WTC11 (cell line): ENCODE measurements at regions not wholly inside any gene's neighbourhood (a gene's known extent, or its start where the extent isn't known, plus 50 kb on each side); places are given as distances from the start of the nearest gene placed in this dataset.

Experiments used
- ATAC-seq: fragments of 200-7000 bp; cut with Tn5 transposase; 2 replicates; pipeline ENCODE4 v1.10.0; 2021; ENCODE audit warnings: mild to moderate bottlenecking, moderate library complexity
- CTCF ChIA-PET: fragments of 300-600 bp; sonication (Branson Sonifier 250); formaldehyde crosslinking; loops from one replicate; lab custom pipeline; 2021; ENCODE audit warnings: antibody characterized with exemption; lab: Charles Lee
- POLR2A ChIA-PET: fragments of 350-600 bp; sonication (Branson Sonifier 250); formaldehyde crosslinking; loops from one replicate; lab custom pipeline; 2021; ENCODE audit warnings: antibody characterized with exemption; lab: Charles Lee
- DNase-seq: peaks from one replicate; pipeline ENCODE4 v3.0.0; 2021; ENCODE audit warnings: low spot score
- H3K27ac Mint-ChIP-seq: 2 replicates; pipeline ENCODE4 v1.8.0; 2021; ENCODE audit warnings: mixed read lengths
- H3K27me3 Mint-ChIP-seq: 2 replicates; pipeline ENCODE4 v1.8.0; 2021; ENCODE audit warnings: low read depth, mild to moderate bottlenecking, moderate library complexity, mixed read lengths
- H3K36me3 Mint-ChIP-seq: 2 replicates; pipeline ENCODE4 v1.8.0; 2021; ENCODE audit warnings: mixed read lengths
- H3K4me1 Mint-ChIP-seq: 2 replicates; pipeline ENCODE4 v1.8.0; 2022; ENCODE audit warnings: mixed read lengths
- H3K4me3 Mint-ChIP-seq: 2 replicates; pipeline ENCODE4 v1.8.0; 2021; ENCODE audit warnings: mild to moderate bottlenecking, moderate library complexity, mixed read lengths
- H3K9me3 Mint-ChIP-seq: 2 replicates; pipeline ENCODE4 v1.8.0; 2021; ENCODE audit warnings: mixed read lengths
- ATF1 ChIP-seq: sonication (generic); formaldehyde crosslinking; IDR thresholded peaks from 2 replicates; pipeline ENCODE4 v1.8.1; 2023; ENCODE audit warnings: mild to moderate bottlenecking, moderate library complexity, missing genetic modification reagents
- CREB1 ChIP-seq: sonication (generic); formaldehyde crosslinking; IDR thresholded peaks from 2 replicates; pipeline ENCODE4 v1.8.0; 2023; ENCODE audit warnings: mild to moderate bottlenecking, missing genetic modification reagents
- ESRRA ChIP-seq: sonication (generic); formaldehyde crosslinking; IDR thresholded peaks from 2 replicates; pipeline ENCODE4 v1.8.1; 2022; ENCODE audit warnings: mild to moderate bottlenecking, missing genetic modification reagents, borderline replicate concordance
- FOXK1 ChIP-seq: sonication (generic); formaldehyde crosslinking; IDR thresholded peaks from 2 replicates; pipeline ENCODE4 v1.8.0; 2022; ENCODE audit warnings: mild to moderate bottlenecking, moderate library complexity, missing genetic modification reagents
- GRHL2 ChIP-seq: fragments of 250-450 bp; sonication (Bioruptor Pico); IDR thresholded peaks from 2 replicates; pipeline ENCODE4 v1.8.0; 2022; ENCODE audit warnings: mild to moderate bottlenecking, moderate library complexity; ENCODE audit not compliant: insufficient replicate concordance, severe bottlenecking
- JAZF1 ChIP-seq: fragments of 250-450 bp; sonication (Bioruptor Pico); IDR thresholded peaks from 2 replicates; pipeline ENCODE4 v1.9.0; 2021; ENCODE audit warnings: moderate library complexity, mild to moderate bottlenecking, inconsistent platforms
- KAT7 ChIP-seq: sonication (generic); formaldehyde crosslinking; IDR thresholded peaks from 2 replicates; pipeline ENCODE4 v1.8.1; 2023; ENCODE audit warnings: missing genetic modification reagents, mild to moderate bottlenecking, borderline replicate concordance
- NFATC4 ChIP-seq: fragments of 250-450 bp; sonication (Bioruptor Pico); IDR thresholded peaks from 2 replicates; pipeline ENCODE4 v1.9.0; 2021; ENCODE audit warnings: mild to moderate bottlenecking
- NR3C1 ChIP-seq: sonication (generic); formaldehyde crosslinking; conservative IDR thresholded peaks from 2 replicates; pipeline ENCODE4 v1.8.1; 2023; ENCODE audit warnings: low read depth, mild to moderate bottlenecking, missing genetic modification reagents
- RELA ChIP-seq: sonication (generic); formaldehyde crosslinking; IDR thresholded peaks from 2 replicates; pipeline ENCODE4 v1.8.1; 2022; ENCODE audit warnings: missing genetic modification reagents, mild to moderate bottlenecking, borderline replicate concordance
- TCF7 ChIP-seq: sonication (generic); formaldehyde crosslinking; IDR thresholded peaks from 2 replicates; pipeline ENCODE4 v1.8.0; 2022; ENCODE audit warnings: mild to moderate bottlenecking, low read depth, missing genetic modification reagents, moderate library complexity
- TEAD4 ChIP-seq: sonication (generic); formaldehyde crosslinking; IDR thresholded peaks from 2 replicates; pipeline ENCODE4 v1.8.0; 2022; ENCODE audit warnings: mild to moderate bottlenecking, missing genetic modification reagents
- ZNF121 ChIP-seq: sonication (generic); formaldehyde crosslinking; IDR thresholded peaks from 2 replicates; pipeline ENCODE4 v1.8.0; 2023; ENCODE audit warnings: missing genetic modification reagents
- TF ChIP-seq, protein P1 (sequence below): fragments of 250-450 bp; sonication (Bioruptor Pico); IDR thresholded peaks from 2 replicates; pipeline ENCODE4 v1.9.0; 2021; ENCODE audit warnings: mild to moderate bottlenecking
- TF ChIP-seq, protein P2 (sequence below): sonication (generic); formaldehyde crosslinking; IDR thresholded peaks from 2 replicates; pipeline ENCODE4 v1.8.1; 2023; ENCODE audit warnings: mild to moderate bottlenecking, missing genetic modification reagents, moderate library complexity
- TF ChIP-seq, protein P3 (sequence below): sonication (generic); formaldehyde crosslinking; IDR thresholded peaks from 2 replicates; pipeline ENCODE4 v1.8.1; 2023; ENCODE audit warnings: mild to moderate bottlenecking, missing genetic modification reagents
- TF ChIP-seq, protein P4 (sequence below): sonication (generic); formaldehyde crosslinking; IDR thresholded peaks from 2 replicates; pipeline ENCODE4 v1.8.1; 2023; ENCODE audit warnings: mild to moderate bottlenecking, missing genetic modification reagents
- TF ChIP-seq, protein P5 (sequence below): sonication (generic); formaldehyde crosslinking; IDR thresholded peaks from 2 replicates; pipeline ENCODE4 v1.8.1; 2022; ENCODE audit warnings: low read depth, missing genetic modification reagents, borderline replicate concordance
- TF ChIP-seq, protein P6 (sequence below): sonication (generic); formaldehyde crosslinking; conservative IDR thresholded peaks from 2 replicates; pipeline ENCODE4 v1.8.1; 2023; ENCODE audit warnings: mild to moderate bottlenecking, low read depth, missing genetic modification reagents, moderate library complexity
- TF ChIP-seq, protein P7 (sequence below): fragments of 250-450 bp; sonication (Bioruptor Pico); IDR thresholded peaks from 2 replicates; pipeline ENCODE4 v2.1.2; 2022; ENCODE audit warnings: mild to moderate bottlenecking, moderate library complexity

DNA sequence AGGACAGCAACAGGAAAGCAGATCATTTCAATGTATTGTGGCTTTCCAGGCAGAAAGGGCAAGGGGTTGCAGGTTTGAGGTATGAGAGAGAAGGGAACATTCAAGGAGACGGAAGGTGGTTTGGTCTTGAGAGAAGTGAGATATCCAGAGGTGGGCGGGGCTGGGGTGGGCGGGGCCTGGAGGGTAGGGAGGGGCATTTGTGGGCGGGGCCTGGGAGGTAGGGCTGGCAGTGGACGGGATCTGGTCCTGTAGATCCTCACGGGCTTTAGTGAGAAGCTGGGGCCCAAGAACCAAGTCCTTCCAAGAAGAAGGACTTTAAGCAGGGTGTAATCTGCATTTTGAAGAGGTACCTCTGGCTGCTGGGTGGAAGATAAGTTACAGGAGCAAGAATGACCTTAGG, 199.2 kb downstream of the MN1 start:
- Mint-ChIP-seq H3K4me3 (no peak overlapping the region), H3K27me3 (peaks cover 5% of the 10 kb centered on the region; the same call in 1 of the 2 replicates), H3K27ac (no peak overlapping the region), H3K9me3 (peaks cover 7% of the 10 kb centered on the region; the same call in 1 of the 2 replicates), H3K36me3 (no peaks in the 10 kb centered on the region), H3K4me1 (peaks cover 7% of the 10 kb centered on the region)
- ChIA-PET CTCF (interaction anchor here (0.6 kb wide), 1 partner anchor 144 kb away, joined by 3 read pairs; no protein-coding TSS in a partner anchor), POLR2A (no interaction called here)
- DNase-seq (peak; percentile 37), ATAC-seq (peak; percentile 71)
- TF ChIP-seq, protein P1, sequence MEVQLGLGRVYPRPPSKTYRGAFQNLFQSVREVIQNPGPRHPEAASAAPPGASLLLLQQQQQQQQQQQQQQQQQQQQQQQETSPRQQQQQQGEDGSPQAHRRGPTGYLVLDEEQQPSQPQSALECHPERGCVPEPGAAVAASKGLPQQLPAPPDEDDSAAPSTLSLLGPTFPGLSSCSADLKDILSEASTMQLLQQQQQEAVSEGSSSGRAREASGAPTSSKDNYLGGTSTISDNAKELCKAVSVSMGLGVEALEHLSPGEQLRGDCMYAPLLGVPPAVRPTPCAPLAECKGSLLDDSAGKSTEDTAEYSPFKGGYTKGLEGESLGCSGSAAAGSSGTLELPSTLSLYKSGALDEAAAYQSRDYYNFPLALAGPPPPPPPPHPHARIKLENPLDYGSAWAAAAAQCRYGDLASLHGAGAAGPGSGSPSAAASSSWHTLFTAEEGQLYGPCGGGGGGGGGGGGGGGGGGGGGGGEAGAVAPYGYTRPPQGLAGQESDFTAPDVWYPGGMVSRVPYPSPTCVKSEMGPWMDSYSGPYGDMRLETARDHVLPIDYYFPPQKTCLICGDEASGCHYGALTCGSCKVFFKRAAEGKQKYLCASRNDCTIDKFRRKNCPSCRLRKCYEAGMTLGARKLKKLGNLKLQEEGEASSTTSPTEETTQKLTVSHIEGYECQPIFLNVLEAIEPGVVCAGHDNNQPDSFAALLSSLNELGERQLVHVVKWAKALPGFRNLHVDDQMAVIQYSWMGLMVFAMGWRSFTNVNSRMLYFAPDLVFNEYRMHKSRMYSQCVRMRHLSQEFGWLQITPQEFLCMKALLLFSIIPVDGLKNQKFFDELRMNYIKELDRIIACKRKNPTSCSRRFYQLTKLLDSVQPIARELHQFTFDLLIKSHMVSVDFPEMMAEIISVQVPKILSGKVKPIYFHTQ (CRISPR knock-in tag): no peak
- TF ChIP-seq CREB1 (CRISPR knock-in tag) (no peak), RELA (no peak), ESRRA (CRISPR knock-in tag) (no peak), NFATC4 (no peak), TCF7 (no peak), TEAD4 (CRISPR knock-in tag) (no peak), ATF1 (no peak), FOXK1 (CRISPR knock-in tag) (no peak), GRHL2 (CRISPR knock-in tag) (no peak)
- TF ChIP-seq, protein P2, sequence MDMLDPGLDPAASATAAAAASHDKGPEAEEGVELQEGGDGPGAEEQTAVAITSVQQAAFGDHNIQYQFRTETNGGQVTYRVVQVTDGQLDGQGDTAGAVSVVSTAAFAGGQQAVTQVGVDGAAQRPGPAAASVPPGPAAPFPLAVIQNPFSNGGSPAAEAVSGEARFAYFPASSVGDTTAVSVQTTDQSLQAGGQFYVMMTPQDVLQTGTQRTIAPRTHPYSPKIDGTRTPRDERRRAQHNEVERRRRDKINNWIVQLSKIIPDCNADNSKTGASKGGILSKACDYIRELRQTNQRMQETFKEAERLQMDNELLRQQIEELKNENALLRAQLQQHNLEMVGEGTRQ (CRISPR knock-in tag): no peak
- TF ChIP-seq, protein P3, sequence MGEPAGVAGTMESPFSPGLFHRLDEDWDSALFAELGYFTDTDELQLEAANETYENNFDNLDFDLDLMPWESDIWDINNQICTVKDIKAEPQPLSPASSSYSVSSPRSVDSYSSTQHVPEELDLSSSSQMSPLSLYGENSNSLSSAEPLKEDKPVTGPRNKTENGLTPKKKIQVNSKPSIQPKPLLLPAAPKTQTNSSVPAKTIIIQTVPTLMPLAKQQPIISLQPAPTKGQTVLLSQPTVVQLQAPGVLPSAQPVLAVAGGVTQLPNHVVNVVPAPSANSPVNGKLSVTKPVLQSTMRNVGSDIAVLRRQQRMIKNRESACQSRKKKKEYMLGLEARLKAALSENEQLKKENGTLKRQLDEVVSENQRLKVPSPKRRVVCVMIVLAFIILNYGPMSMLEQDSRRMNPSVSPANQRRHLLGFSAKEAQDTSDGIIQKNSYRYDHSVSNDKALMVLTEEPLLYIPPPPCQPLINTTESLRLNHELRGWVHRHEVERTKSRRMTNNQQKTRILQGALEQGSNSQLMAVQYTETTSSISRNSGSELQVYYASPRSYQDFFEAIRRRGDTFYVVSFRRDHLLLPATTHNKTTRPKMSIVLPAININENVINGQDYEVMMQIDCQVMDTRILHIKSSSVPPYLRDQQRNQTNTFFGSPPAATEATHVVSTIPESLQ (CRISPR knock-in tag): no peak
- TF ChIP-seq, protein P4, sequence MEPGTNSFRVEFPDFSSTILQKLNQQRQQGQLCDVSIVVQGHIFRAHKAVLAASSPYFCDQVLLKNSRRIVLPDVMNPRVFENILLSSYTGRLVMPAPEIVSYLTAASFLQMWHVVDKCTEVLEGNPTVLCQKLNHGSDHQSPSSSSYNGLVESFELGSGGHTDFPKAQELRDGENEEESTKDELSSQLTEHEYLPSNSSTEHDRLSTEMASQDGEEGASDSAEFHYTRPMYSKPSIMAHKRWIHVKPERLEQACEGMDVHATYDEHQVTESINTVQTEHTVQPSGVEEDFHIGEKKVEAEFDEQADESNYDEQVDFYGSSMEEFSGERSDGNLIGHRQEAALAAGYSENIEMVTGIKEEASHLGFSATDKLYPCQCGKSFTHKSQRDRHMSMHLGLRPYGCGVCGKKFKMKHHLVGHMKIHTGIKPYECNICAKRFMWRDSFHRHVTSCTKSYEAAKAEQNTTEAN: no peak
- TF ChIP-seq, protein P5, sequence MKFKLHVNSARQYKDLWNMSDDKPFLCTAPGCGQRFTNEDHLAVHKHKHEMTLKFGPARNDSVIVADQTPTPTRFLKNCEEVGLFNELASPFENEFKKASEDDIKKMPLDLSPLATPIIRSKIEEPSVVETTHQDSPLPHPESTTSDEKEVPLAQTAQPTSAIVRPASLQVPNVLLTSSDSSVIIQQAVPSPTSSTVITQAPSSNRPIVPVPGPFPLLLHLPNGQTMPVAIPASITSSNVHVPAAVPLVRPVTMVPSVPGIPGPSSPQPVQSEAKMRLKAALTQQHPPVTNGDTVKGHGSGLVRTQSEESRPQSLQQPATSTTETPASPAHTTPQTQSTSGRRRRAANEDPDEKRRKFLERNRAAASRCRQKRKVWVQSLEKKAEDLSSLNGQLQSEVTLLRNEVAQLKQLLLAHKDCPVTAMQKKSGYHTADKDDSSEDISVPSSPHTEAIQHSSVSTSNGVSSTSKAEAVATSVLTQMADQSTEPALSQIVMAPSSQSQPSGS: no peak

DNA sequence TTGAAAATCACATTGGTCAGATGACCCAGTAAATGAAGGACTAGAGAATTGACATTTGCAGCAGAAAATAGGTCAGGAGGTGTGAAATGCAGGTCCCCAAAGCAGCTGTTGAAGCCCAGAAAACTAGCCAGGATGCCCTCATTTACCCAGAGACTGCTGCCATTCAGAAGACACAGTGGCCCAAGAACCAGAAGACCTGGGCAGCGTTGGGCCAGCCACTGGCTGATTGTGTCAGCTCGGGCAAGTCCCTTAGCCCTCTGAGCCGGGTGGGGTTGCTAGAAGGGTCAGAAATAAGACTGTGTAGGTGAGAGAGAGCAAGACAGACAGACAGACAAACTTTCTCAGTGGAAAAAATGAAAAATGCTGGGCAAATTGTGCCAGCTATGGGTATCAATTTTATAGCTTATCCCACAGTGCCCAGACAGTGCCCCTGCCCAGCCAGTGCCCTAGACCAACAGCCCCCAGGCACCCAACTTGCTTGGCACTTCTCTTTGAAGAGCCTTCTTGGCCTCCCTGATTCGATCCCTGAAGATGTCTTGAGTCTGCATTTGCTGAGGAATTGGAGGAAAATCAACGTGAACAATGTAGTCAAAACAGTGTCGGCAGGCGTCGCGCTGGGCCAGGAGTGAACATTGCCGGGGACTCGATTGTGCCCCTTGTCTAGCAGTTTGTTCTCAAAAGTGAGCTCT, 198.3 kb downstream of the MN1 start:
- Mint-ChIP-seq H3K4me3 (no peak overlapping the region), H3K9me3 (peaks cover 7% of the 10 kb centered on the region; the same call in 1 of the 2 replicates), H3K27me3 (peaks cover 5% of the 10 kb centered on the region; the same call in 1 of the 2 replicates), H3K36me3 (no peaks in the 10 kb centered on the region), H3K4me1 (peaks cover 7% of the 10 kb centered on the region), H3K27ac (no peak overlapping the region)
- ATAC-seq (no peak), DNase-seq (no peak)
- POLR2A ChIA-PET: no interaction called here
- TF ChIP-seq, protein P6, sequence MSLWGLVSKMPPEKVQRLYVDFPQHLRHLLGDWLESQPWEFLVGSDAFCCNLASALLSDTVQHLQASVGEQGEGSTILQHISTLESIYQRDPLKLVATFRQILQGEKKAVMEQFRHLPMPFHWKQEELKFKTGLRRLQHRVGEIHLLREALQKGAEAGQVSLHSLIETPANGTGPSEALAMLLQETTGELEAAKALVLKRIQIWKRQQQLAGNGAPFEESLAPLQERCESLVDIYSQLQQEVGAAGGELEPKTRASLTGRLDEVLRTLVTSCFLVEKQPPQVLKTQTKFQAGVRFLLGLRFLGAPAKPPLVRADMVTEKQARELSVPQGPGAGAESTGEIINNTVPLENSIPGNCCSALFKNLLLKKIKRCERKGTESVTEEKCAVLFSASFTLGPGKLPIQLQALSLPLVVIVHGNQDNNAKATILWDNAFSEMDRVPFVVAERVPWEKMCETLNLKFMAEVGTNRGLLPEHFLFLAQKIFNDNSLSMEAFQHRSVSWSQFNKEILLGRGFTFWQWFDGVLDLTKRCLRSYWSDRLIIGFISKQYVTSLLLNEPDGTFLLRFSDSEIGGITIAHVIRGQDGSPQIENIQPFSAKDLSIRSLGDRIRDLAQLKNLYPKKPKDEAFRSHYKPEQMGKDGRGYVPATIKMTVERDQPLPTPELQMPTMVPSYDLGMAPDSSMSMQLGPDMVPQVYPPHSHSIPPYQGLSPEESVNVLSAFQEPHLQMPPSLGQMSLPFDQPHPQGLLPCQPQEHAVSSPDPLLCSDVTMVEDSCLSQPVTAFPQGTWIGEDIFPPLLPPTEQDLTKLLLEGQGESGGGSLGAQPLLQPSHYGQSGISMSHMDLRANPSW (CRISPR knock-in tag): no peak
- TF ChIP-seq KAT7 (CRISPR knock-in tag) (no peak), JAZF1 (CRISPR knock-in tag) (no peak), NR3C1 (no peak), ZNF121 (CRISPR knock-in tag) (no peak)
- TF ChIP-seq, protein P7, sequence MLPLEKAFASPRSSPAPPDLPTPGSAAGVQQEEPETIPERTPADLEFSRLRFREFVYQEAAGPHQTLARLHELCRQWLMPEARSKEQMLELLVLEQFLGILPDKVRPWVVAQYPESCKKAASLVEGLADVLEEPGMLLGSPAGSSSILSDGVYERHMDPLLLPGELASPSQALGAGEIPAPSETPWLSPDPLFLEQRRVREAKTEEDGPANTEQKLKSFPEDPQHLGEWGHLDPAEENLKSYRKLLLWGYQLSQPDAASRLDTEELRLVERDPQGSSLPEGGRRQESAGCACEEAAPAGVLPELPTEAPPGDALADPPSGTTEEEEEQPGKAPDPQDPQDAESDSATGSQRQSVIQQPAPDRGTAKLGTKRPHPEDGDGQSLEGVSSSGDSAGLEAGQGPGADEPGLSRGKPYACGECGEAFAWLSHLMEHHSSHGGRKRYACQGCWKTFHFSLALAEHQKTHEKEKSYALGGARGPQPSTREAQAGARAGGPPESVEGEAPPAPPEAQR (CRISPR knock-in tag): no peak
- CTCF ChIA-PET: interaction anchor here (0.6 to 1.4 kb wide), 4 partner anchors 23 to 249 kb away, joined by 3 read pairs; no protein-coding TSS in a partner anchor
